ENCODE measurements at regions not wholly inside any gene's neighbourhood (a gene's known extent, or its start where the extent isn't known, plus 50 kb on each side); places are given as distances from the start of the nearest gene placed in this dataset.

GRCh38 chr5:5969942-5970483 is 408.3 kb downstream of the MED10 start:
- H3K4me3 ChIP-seq (ENCODE audit: low read depth, low read length, poor library complexity, severe bottlenecking), result no peak overlapping the region
- no peaks in the 10 kb centered on the region for H3K9me3 ChIP-seq (ENCODE audit: low read length)
- H4K20me1 ChIP-seq (ENCODE audit: insufficient read depth, low read length), result no peaks in the 10 kb centered on the region
- H3K36me3 ChIP-seq (ENCODE audit: insufficient read depth, low read length), result no peaks in the 10 kb centered on the region
- H3K9ac ChIP-seq (ENCODE audit: low read length), result no peak overlapping the region
- no peak overlapping the region for H2AFZ ChIP-seq (ENCODE audit: low read length)
- H3K27ac ChIP-seq (ENCODE audit: low read depth, low read length, poor library complexity, severe bottlenecking), result no peak overlapping the region
- TF ChIP-seq CTCF (IDR thresholded peaks at IDR 0.05; ENCODE audit: low read length), result no peak
- no peak for TF ChIP-seq EZH2 (IDR thresholded peaks at IDR 0.05; ENCODE audit: borderline replicate concordance, low read length)
- H3K4me1 ChIP-seq (ENCODE audit: insufficient read depth, low read length, severe bottlenecking), result no peaks in the 10 kb centered on the region
- H3K9me2 ChIP-seq (ENCODE audit: low read depth, low read length), result no peaks in the 10 kb centered on the region
- no peaks in the 10 kb centered on the region for H3F3A ChIP-seq (ENCODE audit: insufficient read depth, low read length)
- no peaks in the 10 kb centered on the region for H3K27me3 ChIP-seq (ENCODE audit: insufficient read depth, low read length)
- no peak overlapping the region for H3K4me2 ChIP-seq (ENCODE audit: low read length)
- no peaks in the 10 kb centered on the region for H3K79me2 ChIP-seq (ENCODE audit: insufficient read depth, low read length)

GRCh38 chr5:5968981-5969380 is 409.4 kb downstream of the MED10 start:
- no peaks in the 10 kb centered on the region for H3K36me3 ChIP-seq (ENCODE audit: insufficient read depth, low read length)
- no peaks in the 10 kb centered on the region for H3K79me2 ChIP-seq (ENCODE audit: insufficient read depth, low read length)
- no peaks in the 10 kb centered on the region for H3K27me3 ChIP-seq (ENCODE audit: insufficient read depth, low read length)
- no peak overlapping the region for H3K27ac ChIP-seq (ENCODE audit: low read depth, low read length, poor library complexity, severe bottlenecking)
- no peaks in the 10 kb centered on the region for H3F3A ChIP-seq (ENCODE audit: insufficient read depth, low read length)
- no peaks in the 10 kb centered on the region for H3K9me3 ChIP-seq (ENCODE audit: low read length)
- TF ChIP-seq EZH2 (IDR thresholded peaks at IDR 0.05; ENCODE audit: borderline replicate concordance, low read length), result no peak
- no peak for TF ChIP-seq CTCF (IDR thresholded peaks at IDR 0.05; ENCODE audit: low read length)
- H3K9ac ChIP-seq (ENCODE audit: low read length), result no peak overlapping the region
- H4K20me1 ChIP-seq (ENCODE audit: insufficient read depth, low read length), result no peaks in the 10 kb centered on the region
- H3K4me3 ChIP-seq (ENCODE audit: low read depth, low read length, poor library complexity, severe bottlenecking), result no peak overlapping the region
- no peaks in the 10 kb centered on the region for H3K4me1 ChIP-seq (ENCODE audit: insufficient read depth, low read length, severe bottlenecking)
- no peaks in the 10 kb centered on the region for H3K9me2 ChIP-seq (ENCODE audit: low read depth, low read length)
- no peak overlapping the region for H3K4me2 ChIP-seq (ENCODE audit: low read length)
- no peak overlapping the region for H2AFZ ChIP-seq (ENCODE audit: low read length)

DNA sequence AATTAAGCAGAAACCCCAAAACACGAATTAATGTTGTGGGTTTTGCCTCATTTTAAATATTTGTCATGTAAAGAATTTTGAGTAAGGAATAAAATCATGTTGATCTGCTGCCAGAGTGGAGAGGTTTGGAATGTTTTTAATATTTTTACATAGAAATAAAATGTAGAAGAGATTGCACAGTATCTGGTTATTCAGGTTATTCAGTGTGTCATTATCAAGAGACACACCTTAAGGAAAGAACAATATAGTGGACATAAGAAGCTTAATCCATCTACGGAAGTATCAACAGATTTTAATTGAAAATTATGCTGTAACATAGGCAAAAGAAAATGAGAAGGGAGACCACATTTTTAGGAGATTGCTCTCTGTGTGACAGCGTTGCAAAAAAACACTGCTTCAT is 410.4 kb downstream of the MED10 start:
- Histone ChIP-seq H3K36me3 (ENCODE audit: insufficient read depth, low read length) (no peaks in the 10 kb centered on the region), H3K27me3 (ENCODE audit: insufficient read depth, low read length) (no peaks in the 10 kb centered on the region), H3K9ac (ENCODE audit: low read length) (no peak overlapping the region), H4K20me1 (ENCODE audit: insufficient read depth, low read length) (no peaks in the 10 kb centered on the region), H3K9me2 (ENCODE audit: low read depth, low read length) (no peaks in the 10 kb centered on the region), H3K4me1 (ENCODE audit: insufficient read depth, low read length, severe bottlenecking) (no peaks in the 10 kb centered on the region), H3K9me3 (ENCODE audit: low read length) (no peaks in the 10 kb centered on the region), H3K79me2 (ENCODE audit: insufficient read depth, low read length) (no peaks in the 10 kb centered on the region), H3K4me2 (ENCODE audit: low read length) (no peak overlapping the region), H3K27ac (ENCODE audit: low read depth, low read length, poor library complexity, severe bottlenecking) (no peak overlapping the region), H3K4me3 (ENCODE audit: low read depth, low read length, poor library complexity, severe bottlenecking) (no peak overlapping the region), H2AFZ (ENCODE audit: low read length) (no peak overlapping the region), H3F3A (ENCODE audit: insufficient read depth, low read length) (no peaks in the 10 kb centered on the region)
- TF ChIP-seq CTCF (IDR thresholded peaks at IDR 0.05; ENCODE audit: low read length) (no peak), EZH2 (IDR thresholded peaks at IDR 0.05; ENCODE audit: borderline replicate concordance, low read length) (no peak)
